NCI-H146 (cell line): ENCODE measurements at regions not wholly inside any gene's neighbourhood (a gene's known extent, or its start where the extent isn't known, plus 50 kb on each side); places are given as distances from the start of the nearest gene placed in this dataset.
"Not testable (repeated sequence)": the region's sequence is repeated elsewhere in the genome, so short reads cannot be mapped to it uniquely, and the experiment has no call there.

Experiments
- DNase-seq: peaks from one replicate; lab custom pipeline; 2025; lab: John Stamatoyannopoulos, UW

DNA sequence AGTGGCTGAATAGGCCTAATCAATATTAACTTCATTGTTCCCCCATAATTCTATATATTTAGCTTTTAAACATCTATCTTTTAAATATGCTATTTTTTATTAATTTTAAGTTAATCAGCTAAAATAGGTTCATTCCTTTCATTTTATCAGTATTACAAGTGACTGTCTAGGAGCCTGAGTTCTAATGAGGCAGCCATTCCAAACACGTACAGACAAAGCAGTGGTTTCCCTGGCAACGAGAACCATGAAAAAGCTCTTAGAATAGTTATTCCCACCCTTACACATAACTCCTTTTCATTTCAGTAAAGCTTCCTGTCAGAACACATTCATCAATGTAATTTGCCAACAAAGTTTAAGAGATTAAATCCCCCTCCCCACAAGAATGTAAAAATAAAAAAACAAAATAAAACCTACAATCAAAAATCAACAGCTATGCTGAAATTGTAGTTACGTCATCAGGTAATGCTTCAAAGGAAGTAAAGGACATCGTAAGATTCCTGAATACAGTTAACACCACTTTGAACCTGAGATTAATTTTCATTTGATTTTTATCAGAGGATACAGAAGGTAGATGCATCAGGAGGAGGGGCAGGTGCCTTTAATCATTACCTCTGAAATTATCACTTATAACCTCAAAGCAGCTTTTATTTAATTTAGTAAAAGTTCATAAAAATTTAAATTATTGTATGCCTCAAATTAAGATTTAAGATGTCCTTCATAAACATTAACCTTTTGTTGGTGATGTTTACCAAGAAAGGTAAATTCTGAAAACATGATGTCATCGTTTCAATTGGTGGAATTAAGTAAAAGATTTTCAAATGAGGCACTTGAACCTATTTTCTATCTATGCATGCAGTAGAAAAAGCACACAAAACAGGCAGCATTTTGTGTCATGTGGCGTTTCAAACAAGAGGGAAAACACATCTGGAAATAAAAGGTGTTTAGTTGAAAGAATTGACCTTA, 967.2 kb upstream of the FOXG1 start:
- not testable (repeated sequence) for DNase-seq

DNA sequence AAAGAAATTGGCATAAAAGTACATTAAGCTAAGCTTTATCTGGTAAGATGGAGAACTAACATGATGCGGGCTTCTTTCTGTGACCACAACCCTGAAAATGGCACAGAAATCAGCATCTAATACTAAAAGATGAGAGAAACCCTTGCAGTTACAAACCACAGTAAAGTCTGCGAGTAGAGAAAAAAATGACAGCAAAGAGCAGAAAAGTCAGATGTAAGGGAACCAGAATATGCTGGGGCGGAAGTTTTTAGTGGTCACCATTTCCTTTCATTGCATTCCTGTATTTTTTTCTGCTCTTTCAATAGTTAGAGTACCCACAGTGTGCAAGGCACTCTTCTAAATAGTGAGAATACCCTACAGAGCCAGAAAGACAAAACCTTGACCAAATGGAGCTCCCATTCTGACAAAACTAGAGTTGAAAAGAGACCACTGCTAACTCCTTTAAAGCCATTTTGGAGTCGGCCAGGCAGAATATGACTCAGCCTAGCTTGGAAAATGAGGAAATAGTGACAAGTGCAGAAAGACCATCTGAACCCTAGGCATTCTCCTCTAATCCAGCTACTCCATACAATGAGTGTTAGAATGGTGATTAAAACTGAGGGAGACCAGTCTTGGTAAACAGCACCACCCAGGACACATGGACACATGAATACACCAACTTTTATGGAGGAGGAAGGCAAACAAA, 948.7 kb upstream of the FOXG1 start:
- DNase-seq, result not testable (repeated sequence)

GRCh38 chr14:27826149-27826548, 940.4 kb upstream of the FOXG1 start:
- DNase-seq, result not testable (repeated sequence)

DNA sequence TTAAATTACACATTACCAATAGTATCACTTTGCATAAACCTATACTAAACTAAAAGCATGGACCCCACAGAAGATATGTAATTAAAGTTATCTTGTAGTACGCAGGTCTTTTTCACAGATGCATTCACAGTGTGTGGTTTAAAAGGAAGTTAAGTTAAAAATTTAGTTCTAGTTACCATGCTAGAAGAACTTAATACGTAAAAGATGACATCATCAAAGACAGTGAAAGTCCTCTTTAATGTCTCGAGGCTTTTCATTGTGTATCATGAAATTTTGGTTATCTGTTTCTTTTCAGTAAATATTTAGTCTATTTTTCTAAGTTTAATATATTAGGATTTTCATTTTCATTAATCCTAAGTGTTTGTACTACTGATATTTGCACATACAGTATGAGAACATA, 934.6 kb upstream of the FOXG1 start:
- DNase-seq, result not testable (repeated sequence)

DNA sequence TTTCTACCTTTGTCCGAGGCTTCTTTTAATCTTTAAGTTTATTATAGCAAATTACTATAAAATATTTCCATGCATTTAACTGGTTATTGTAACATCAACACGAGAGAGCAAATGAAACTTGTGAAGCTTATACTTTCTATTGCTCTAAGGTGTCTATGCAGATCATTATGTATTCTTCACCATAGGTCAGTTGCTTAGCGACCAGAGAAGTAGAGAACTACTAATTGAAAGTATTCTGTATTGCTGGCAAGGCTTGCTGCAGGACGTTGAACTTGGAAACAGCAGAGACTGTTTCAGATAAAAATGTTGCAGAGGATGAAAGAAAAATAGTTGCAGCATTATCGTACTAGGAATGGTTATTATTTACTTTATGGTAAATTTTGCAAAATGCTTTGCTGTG, 933.6 kb upstream of the FOXG1 start:
- DNase-seq, result not testable (repeated sequence)

- DNase-seq, result no peak
Observed at GRCh38 chr14:27836386-27836785, 930.2 kb upstream of the FOXG1 start.

- no peak for DNase-seq
Observed at GRCh38 chr14:27845241-27845850, 921.2 kb upstream of the FOXG1 start.

DNA sequence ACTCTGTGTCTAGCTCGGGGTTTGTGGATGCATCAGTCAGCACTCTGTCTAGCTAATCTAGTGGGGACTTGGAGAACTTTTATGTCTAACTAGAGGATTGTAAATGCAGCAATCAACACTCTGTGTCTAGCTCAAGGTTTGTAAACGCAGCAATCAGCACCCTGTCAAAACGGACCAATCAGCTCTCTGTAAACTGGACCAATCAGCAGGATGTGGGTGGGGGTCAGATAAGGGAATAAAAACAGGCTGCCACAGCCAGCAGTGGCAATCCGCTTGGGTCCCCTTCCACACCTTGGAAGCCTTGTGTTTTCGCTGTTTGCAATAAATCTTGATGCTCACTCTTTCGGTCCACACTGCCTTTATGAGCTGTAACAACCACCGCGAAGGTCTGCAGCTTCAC, 920.7 kb upstream of the FOXG1 start:
- DNase-seq, result no peak

- not testable (repeated sequence) for DNase-seq
Observed at GRCh38 chr14:27847480-27847879, 919.1 kb upstream of the FOXG1 start.

DNA sequence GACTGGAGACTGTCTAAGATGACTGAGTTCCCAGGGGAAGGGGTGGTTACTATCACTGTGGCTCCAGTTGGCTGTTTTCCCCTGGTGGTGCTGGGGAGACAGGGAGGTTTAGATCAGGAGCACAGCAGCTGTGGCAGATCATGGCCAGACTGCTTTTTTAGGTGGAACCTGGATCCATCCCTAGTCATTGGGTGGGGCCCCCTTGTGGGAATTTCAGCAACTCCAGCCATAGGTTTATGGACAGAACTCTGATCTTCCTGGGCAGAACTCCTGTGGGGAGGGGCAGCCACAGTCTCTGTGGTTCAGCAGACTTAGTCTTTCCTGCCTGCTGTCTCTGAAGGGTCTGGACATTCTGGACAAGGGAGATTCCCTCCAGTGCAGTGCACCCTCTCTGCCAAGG, 917.4 kb upstream of the FOXG1 start:
- not testable (repeated sequence) for DNase-seq

GRCh38 chr14:27862684-27863083, 903.9 kb upstream of the FOXG1 start:
- DNase-seq, result no peak

- no peak for DNase-seq
Observed at GRCh38 chr14:27863166-27863565, 903.4 kb upstream of the FOXG1 start.

DNA sequence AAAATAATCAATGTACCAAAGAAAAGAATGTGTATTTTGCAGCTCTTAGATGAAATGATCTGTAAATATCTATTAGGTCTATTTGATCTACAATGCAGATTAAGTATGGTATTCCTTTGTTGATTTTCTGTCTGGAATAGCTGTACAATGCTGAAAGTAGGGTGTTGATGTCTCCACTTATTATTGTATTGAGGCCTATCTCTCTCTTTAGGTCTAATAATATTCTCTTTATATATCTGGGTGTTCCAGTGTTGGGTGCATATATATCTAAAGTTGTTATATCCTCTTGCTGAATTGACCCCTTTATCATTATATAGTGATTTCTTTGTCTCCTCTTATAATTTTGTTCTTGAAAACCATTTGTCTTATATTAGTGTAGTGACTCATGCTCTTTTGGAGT, 885.5 kb upstream of the FOXG1 start:
- no peak for DNase-seq

- no peak for DNase-seq
Observed at GRCh38 chr14:27881646-27882045, 884.9 kb upstream of the FOXG1 start.

DNA sequence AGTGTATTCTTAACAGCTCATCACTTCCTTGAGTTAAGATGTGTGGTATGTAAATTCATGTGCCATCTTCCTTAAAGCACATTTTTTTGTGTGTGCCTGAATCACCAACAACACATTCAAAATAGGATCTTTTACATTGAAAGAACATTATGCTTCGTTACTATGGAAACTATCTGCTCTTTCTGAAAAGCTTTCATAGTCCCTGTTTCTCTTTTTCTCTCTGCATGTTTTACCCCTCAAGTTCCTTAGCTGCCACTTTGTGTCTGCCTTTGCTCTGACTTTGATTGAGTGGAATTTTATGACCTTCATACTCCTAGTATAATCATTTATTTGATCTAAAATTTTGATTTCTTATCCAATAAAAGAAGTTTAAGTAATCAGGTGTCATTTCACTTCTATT, 880.3 kb upstream of the FOXG1 start:
- no peak for DNase-seq

DNA sequence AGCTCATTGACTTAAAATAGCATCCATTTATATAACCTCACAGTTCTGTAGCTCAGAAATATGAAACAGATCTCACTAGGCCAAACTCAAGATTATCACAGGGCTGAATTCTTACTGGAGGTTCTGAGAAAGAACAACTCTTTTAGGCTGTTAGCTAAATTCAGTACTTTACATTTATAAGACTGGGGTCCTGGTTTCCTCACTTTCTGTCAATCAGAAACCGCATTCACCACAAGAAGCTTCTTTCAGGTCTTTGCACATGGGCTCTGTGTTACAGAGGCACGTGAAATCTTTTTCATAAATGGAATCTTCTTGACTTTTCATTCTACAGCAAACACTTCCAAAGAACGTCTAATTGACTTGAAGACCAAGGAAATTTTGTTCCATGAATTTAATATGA, 876.3 kb upstream of the FOXG1 start:
- no peak for DNase-seq

DNA sequence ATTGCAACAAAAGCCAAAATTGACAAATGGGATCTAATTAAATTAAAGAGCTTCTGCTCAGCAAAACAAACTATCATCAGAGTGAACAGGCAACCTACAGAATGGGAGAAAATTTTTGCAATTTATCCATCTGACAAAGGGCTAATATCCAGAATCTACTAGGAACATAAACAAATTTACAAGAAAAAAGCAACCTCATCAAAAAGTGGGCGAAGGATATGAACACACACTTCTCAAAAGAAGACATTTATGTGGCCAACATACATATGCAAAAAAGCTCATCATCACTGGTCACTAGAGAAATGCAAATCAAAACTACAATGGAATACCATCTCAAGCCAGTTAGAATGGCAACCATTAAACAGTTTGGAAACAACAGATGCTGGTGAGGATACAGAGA, 858.1 kb upstream of the FOXG1 start:
- DNase-seq, result not testable (repeated sequence)

- DNase-seq, result no peak
Observed at GRCh38 chr14:27916326-27916725, 850.3 kb upstream of the FOXG1 start.

- no peak for DNase-seq
Observed at GRCh38 chr14:27917896-27918295, 848.7 kb upstream of the FOXG1 start.

DNA sequence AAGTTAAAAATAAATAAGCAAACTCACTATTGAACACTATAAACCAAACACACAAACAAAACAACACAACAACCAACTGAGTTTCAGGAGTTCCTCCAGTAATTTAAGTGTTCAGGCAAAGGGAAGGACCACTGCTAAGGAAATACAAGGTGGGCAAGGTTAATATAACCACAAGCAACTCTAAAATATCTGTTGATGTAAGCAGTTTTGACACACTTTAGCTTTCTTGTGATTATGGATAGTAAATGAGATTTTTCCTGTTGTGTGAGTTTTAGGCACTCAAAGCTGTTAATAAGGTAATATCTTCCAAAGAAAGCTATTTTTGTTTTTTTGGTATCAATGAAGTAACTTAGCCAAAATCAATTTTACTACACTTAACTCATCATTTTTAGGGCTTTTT, 839.1 kb upstream of the FOXG1 start:
- no peak for DNase-seq

- DNase-seq, result peak; percentile 97
Observed at GRCh38 chr14:27929797-27930347, 836.7 kb upstream of the FOXG1 start.

DNA sequence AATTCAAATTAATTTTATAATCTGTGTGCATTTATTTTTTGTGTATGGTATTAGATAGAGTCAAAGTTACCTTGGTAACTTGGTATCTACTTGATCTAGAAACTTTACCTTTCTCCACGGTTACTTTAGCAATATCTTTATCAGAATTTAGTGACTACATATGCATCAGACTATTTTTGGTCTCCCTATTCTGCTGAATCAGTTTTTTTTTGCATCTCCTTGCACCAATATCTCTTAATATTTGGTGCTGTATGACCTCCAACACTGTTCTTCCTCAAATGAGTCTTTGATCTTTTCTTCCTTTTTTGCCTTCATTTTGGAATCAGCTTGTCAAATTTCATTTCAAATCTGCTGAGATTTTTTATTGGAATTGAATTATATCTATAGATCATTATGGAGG, 828.2 kb upstream of the FOXG1 start:
- DNase-seq, result no peak

DNA sequence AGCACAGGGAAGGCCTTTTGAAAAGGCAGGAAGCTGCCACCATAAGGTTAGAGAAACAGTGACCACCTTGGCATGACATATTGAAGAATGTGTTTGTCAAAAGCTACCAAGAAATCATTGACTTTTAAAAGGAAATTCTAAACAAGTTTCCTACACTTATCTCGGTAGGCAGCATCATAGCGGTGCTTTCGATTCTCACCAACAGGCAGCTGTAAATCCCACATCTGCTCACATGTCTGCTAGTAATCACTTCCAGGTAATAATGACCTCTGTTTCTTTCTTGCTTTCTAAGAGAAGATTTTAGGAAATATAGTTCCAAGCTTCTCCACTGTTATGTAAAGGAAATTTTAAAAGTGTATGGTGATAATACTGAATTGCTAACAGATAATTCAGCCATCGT, 821.1 kb upstream of the FOXG1 start:
- DNase-seq, result no peak
